GM23338 (cell line): ENCODE measurements at regions not wholly inside any gene's neighbourhood (a gene's known extent, or its start where the extent isn't known, plus 50 kb on each side); places are given as distances from the start of the nearest gene placed in this dataset.
A peak's percentile ranks its signal among the peaks of the same experiment; 100 is the strongest.

Experiments used
- ATAC-seq: fragments of 200-7000 bp; cut with Tn5 transposase; 3 replicates; pipeline ENCODE4 v1.9.1; 2020
- DNase-seq: peaks from one replicate; pipeline ENCODE4 v3.0.0-alpha.2; 2015; ENCODE audit warnings: low spot score
- H2AFZ ChIP-seq: fragments of 200-600 bp; sonication (generic); 2 replicates; pipeline ENCODE4 v1.8.0; 2016; ENCODE audit warnings: antibody characterized with exemption, mild to moderate bottlenecking, moderate library complexity
- H3F3A ChIP-seq: fragments of 200-600 bp; sonication (generic); replicated peaks from 2 replicates; pipeline ENCODE4 v1.8.0; 2017; ENCODE audit warnings: antibody characterized with exemption, mixed run types, low read depth
- H3K27ac ChIP-seq: fragments of 200-600 bp; sonication (generic); 2 replicates; pipeline ENCODE4 v1.6.1; 2016; ENCODE audit warnings: low read depth
- H3K27me3 ChIP-seq: fragments of 200-600 bp; sonication (generic); 2 replicates; pipeline ENCODE4 v1.8.0; 2016; ENCODE audit warnings: mild to moderate bottlenecking, mixed run types, moderate library complexity; ENCODE audit not compliant: insufficient read depth
- H3K36me3 ChIP-seq: fragments of 200-600 bp; sonication (generic); 2 replicates; pipeline ENCODE4 v1.8.0; 2016; ENCODE audit warnings: mild to moderate bottlenecking; ENCODE audit not compliant: insufficient read depth
- H3K4me1 ChIP-seq: fragments of 200-600 bp; sonication (generic); 2 replicates; pipeline ENCODE4 v1.8.0; 2016; ENCODE audit warnings: mild to moderate bottlenecking, moderate library complexity; ENCODE audit not compliant: insufficient read depth
- H3K4me2 ChIP-seq: fragments of 200-600 bp; sonication (generic); 2 replicates; pipeline ENCODE4 v1.7.1; 2017; ENCODE audit warnings: mixed run types
- H3K4me3 ChIP-seq: fragments of 200-600 bp; sonication (generic); 2 replicates; pipeline ENCODE4 v1.6.1; 2016; ENCODE audit warnings: mixed run types
- H3K79me2 ChIP-seq: fragments of 200-600 bp; sonication (generic); replicated peaks from 2 replicates; pipeline ENCODE4 v1.8.0; 2017; ENCODE audit warnings: mild to moderate bottlenecking; ENCODE audit not compliant: insufficient read depth
- H3K9me2 ChIP-seq: fragments of 200-600 bp; sonication (generic); 2 replicates; pipeline ENCODE4 v1.8.0; 2017; ENCODE audit not compliant: insufficient read depth
- H4K20me1 ChIP-seq: fragments of 200-600 bp; sonication (generic); replicated peaks from 2 replicates; pipeline ENCODE4 v1.8.0; 2017; ENCODE audit warnings: mild to moderate bottlenecking; ENCODE audit not compliant: insufficient read depth
- H3K27ac Mint-ChIP-seq: 2 replicates; pipeline ENCODE4 v1.8.0; 2020; ENCODE audit warnings: inconsistent platforms, mild to moderate bottlenecking, moderate library complexity, mixed read lengths
- H3K27me3 Mint-ChIP-seq: 3 replicates; pipeline ENCODE4 v1.8.0; 2022; ENCODE audit warnings: low read depth, mild to moderate bottlenecking, moderate library complexity, mixed read lengths, inconsistent platforms; ENCODE audit not compliant: insufficient read depth, poor library complexity
- H3K36me3 Mint-ChIP-seq: 3 replicates; pipeline ENCODE4 v1.8.0; 2021; ENCODE audit warnings: low read depth, mild to moderate bottlenecking, inconsistent platforms, moderate library complexity, mixed read lengths
- H3K4me1 Mint-ChIP-seq: 3 replicates; pipeline ENCODE4 v1.8.0; 2020; ENCODE audit warnings: mild to moderate bottlenecking, inconsistent platforms, mixed read lengths
- H3K4me3 Mint-ChIP-seq: 3 replicates; pipeline ENCODE4 v1.8.0; 2021; ENCODE audit warnings: moderate library complexity, mild to moderate bottlenecking, inconsistent platforms, mixed read lengths
- H3K9me3 Mint-ChIP-seq: 3 replicates; pipeline ENCODE4 v1.8.0; 2020; ENCODE audit warnings: moderate library complexity, mild to moderate bottlenecking, inconsistent platforms, mixed read lengths
- CTCF ChIP-seq, 2 experiments: fragments of 200-600 bp in 1 of 2; sonication (generic) in 1 of 2; conservative IDR thresholded peaks; 2 replicates each; pipeline versions ENCODE4 v1.5.1 to v1.6.1; 2016 to 2017; ENCODE audit warnings: antibody characterized with exemption in 2 of 2, low read depth in 2 of 2, mild to moderate bottlenecking in 2 of 2, moderate library complexity in 1 of 2
- ETS1 ChIP-seq: IDR thresholded peaks from 2 replicates; pipeline ENCODE4 v1.6.1; 2016; ENCODE audit warnings: antibody characterized with exemption
- EZH2 ChIP-seq: fragments of 200-600 bp; sonication (generic); IDR thresholded peaks from one replicate; pipeline ENCODE4 v1.8.0; 2017; ENCODE audit warnings: antibody characterized with exemption, mild to moderate bottlenecking, low read depth; ENCODE audit not compliant: unreplicated experiment
- EZH2phosphoT487 ChIP-seq: fragments of 200-600 bp; sonication (generic); IDR thresholded peaks from one replicate; pipeline ENCODE4 v1.8.1; 2018; ENCODE audit warnings: antibody characterized with exemption; ENCODE audit not compliant: unreplicated experiment
- STAT1 ChIP-seq: IDR thresholded peaks from one replicate; pipeline ENCODE4 v1.6.1; 2016; ENCODE audit warnings: antibody characterized with exemption; ENCODE audit not compliant: unreplicated experiment
- ZNF331 ChIP-seq: fragments of 250-450 bp; sonication (Bioruptor Pico); IDR thresholded peaks from 2 replicates; pipeline ENCODE4 v1.5.0; 2020; ENCODE audit warnings: low read depth, mild to moderate bottlenecking, moderate library complexity

GRCh38 chr6:24060982-24061754 is 64.8 kb upstream of the NRSN1 start:
- Histone ChIP-seq H3K27ac (no peak overlapping the region), H3K4me2 (no peak overlapping the region), H3K9me2 (no peaks in the 10 kb centered on the region), H3K4me1 (no peaks in the 10 kb centered on the region), H3K27me3 (no peaks in the 10 kb centered on the region), H3K79me2 (no peaks in the 10 kb centered on the region), H3F3A (no peaks in the 10 kb centered on the region), H3K4me3 (no peak overlapping the region), H3K36me3 (no peaks in the 10 kb centered on the region), H2AFZ (no peak overlapping the region), H4K20me1 (no peaks in the 10 kb centered on the region)
- Mint-ChIP-seq H3K36me3 (no peaks in the 10 kb centered on the region), H3K4me3 (no peak overlapping the region), H3K27me3 (peaks cover 3% of the 10 kb centered on the region), H3K27ac (no peak overlapping the region), H3K9me3 (no peaks in the 10 kb centered on the region), H3K4me1 (no peaks in the 10 kb centered on the region)
- ATAC-seq = no peak
- TF ChIP-seq EZH2 (no peak), ETS1 (no peak)
- DNase-seq = no peak

DNA sequence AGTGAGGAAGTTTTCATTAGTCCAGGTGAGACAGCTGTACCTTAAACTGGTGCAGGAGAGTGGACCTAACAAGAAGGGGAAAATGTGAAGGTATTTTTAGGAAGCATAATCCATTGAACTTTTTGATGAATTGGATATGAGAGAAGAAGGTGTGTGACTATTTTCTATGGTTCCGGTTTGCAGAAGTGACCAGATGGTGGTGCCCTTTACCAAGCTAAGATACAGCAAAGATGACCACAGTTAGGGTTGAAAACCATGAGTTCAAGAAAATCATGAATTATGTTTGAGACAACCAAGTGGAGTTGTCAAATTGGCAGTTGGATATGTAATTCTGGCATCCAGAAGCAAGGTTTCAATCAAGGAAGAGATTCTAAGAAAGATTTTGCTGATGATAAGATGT is 61.9 kb upstream of the NRSN1 start:
- Histone ChIP-seq H3K4me1 (no peaks in the 10 kb centered on the region), H3F3A (no peaks in the 10 kb centered on the region), H3K4me2 (no peak overlapping the region), H3K9me2 (no peaks in the 10 kb centered on the region), H4K20me1 (no peaks in the 10 kb centered on the region), H3K4me3 (no peak overlapping the region), H3K27ac (no peak overlapping the region), H3K36me3 (no peaks in the 10 kb centered on the region), H3K27me3 (no peaks in the 10 kb centered on the region), H3K79me2 (no peaks in the 10 kb centered on the region), H2AFZ (no peak overlapping the region)
- peak; percentile 65 for ATAC-seq
- TF ChIP-seq CTCF (conservative IDR thresholded peaks at IDR 0.05; ENCODE audit: low read depth in 2 of 2) = peak; percentile 84 to 85
- TF ChIP-seq EZH2phosphoT487 = no peak
- no peak overlapping the region for H3K4me3 Mint-ChIP-seq
- H3K27ac Mint-ChIP-seq = no peak overlapping the region
- peak; percentile 57 for DNase-seq
- no peaks in the 10 kb centered on the region for H3K4me1 Mint-ChIP-seq
- no peaks in the 10 kb centered on the region for H3K36me3 Mint-ChIP-seq
- H3K9me3 Mint-ChIP-seq = no peaks in the 10 kb centered on the region
- peaks cover 3% of the 10 kb centered on the region for H3K27me3 Mint-ChIP-seq

DNA sequence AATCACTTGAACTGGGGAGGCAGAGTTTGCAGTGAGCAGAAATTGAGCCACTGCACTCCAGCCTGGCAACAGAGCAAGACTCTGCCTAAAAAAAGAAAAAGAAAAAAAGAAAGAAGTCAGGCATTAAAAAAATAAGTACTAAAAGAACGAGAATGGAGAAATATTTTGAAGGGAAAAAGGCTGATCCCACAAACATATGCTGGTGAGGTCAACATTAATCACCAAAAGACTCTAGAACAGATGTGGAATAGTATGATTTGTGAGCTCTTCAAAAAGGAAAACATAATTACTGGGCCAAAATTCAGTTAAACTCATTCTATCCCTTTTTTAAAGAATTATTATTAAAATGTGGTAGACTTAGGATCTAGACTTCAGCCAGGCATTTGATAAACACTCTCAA is 61.2 kb upstream of the NRSN1 start:
- no peak overlapping the region for H3K4me2 ChIP-seq
- no peaks in the 10 kb centered on the region for H3K9me2 ChIP-seq
- H3K9me3 Mint-ChIP-seq = no peaks in the 10 kb centered on the region
- no peak overlapping the region for H3K4me3 Mint-ChIP-seq
- no peak overlapping the region for H3K27ac ChIP-seq
- ATAC-seq (no peak), DNase-seq (no peak)
- H3K36me3 Mint-ChIP-seq = no peaks in the 10 kb centered on the region
- H2AFZ ChIP-seq = no peak overlapping the region
- H3K79me2 ChIP-seq = no peaks in the 10 kb centered on the region
- no peaks in the 10 kb centered on the region for H3K36me3 ChIP-seq
- H3K27ac Mint-ChIP-seq = no peak overlapping the region
- no peaks in the 10 kb centered on the region for H3K4me1 ChIP-seq
- H4K20me1 ChIP-seq = no peaks in the 10 kb centered on the region
- H3K4me1 Mint-ChIP-seq = no peaks in the 10 kb centered on the region
- peaks cover 3% of the 10 kb centered on the region for H3K27me3 Mint-ChIP-seq
- H3K4me3 ChIP-seq = no peak overlapping the region
- no peaks in the 10 kb centered on the region for H3K27me3 ChIP-seq
- H3F3A ChIP-seq = no peaks in the 10 kb centered on the region
- TF ChIP-seq CTCF (conservative IDR thresholded peaks at IDR 0.05; ENCODE audit: low read depth in 2 of 2) = no peak
- TF ChIP-seq EZH2 = no peak
- TF ChIP-seq ZNF331 = no peak
- TF ChIP-seq ETS1 = no peak
- TF ChIP-seq STAT1 = no peak
